H9 (cell line): ENCODE measurements at regions not wholly inside any gene's neighbourhood (a gene's known extent, or its start where the extent isn't known, plus 50 kb on each side); places are given as distances from the start of the nearest gene placed in this dataset.

Experiments used
- DNase-seq: peaks from one replicate; pipeline ENCODE4 v3.0.0-alpha.2; 2017
- H2AFZ ChIP-seq: one replicate; pipeline ENCODE4 v1.6.1; 2013; ENCODE audit warnings: mild to moderate bottlenecking, low read length, control low read depth, moderate library complexity
- H2AK5ac ChIP-seq: 2 replicates; pipeline ENCODE4 v1.6.1; 2013; ENCODE audit warnings: low read length, control low read depth, mixed read lengths; ENCODE audit not compliant: insufficient read length
- H2BK120ac ChIP-seq: one replicate; pipeline ENCODE4 v1.6.1; 2013; ENCODE audit warnings: low read depth, mild to moderate bottlenecking, low read length, control low read depth, inconsistent platforms; ENCODE audit not compliant: poor library complexity, severe bottlenecking
- H2BK12ac ChIP-seq: 2 replicates; pipeline ENCODE4 v1.6.1; 2013; ENCODE audit warnings: low read length, control low read depth, mixed read lengths, low read depth; ENCODE audit not compliant: insufficient read length
- H2BK15ac ChIP-seq: 2 replicates; pipeline ENCODE4 v1.6.1; 2013; ENCODE audit warnings: low read depth, low read length, control low read depth
- H2BK20ac ChIP-seq: one replicate; pipeline ENCODE4 v1.6.1; 2013; ENCODE audit warnings: low read depth, mild to moderate bottlenecking, low read length, control low read depth, inconsistent platforms; ENCODE audit not compliant: poor library complexity, severe bottlenecking
- H2BK5ac ChIP-seq: 2 replicates; pipeline ENCODE4 v1.6.1; 2013; ENCODE audit warnings: low read length, control low read depth, mixed read lengths; ENCODE audit not compliant: insufficient read length
- H3K14ac ChIP-seq: 2 replicates; pipeline ENCODE4 v1.6.1; 2013; ENCODE audit warnings: low read length, control low read depth; ENCODE audit not compliant: insufficient read depth
- H3K18ac ChIP-seq: 2 replicates; pipeline ENCODE4 v1.6.1; 2013; ENCODE audit warnings: low read depth, mild to moderate bottlenecking, mixed read lengths, low read length, control low read depth; ENCODE audit not compliant: insufficient read length
- H3K23ac ChIP-seq: 2 replicates; pipeline ENCODE4 v1.6.1; 2013; ENCODE audit warnings: low read length, control low read depth, mixed read lengths, low read depth; ENCODE audit not compliant: insufficient read length
- H3K23me2 ChIP-seq: 2 replicates; pipeline ENCODE4 v1.6.1; 2013; ENCODE audit warnings: low read depth, mild to moderate bottlenecking, mixed read lengths, low read length, control low read depth; ENCODE audit not compliant: insufficient read length, poor library complexity, severe bottlenecking
- H3K27ac ChIP-seq: 2 replicates; pipeline ENCODE4 v1.5.1; 2013; ENCODE audit warnings: low read length, control low read depth, mixed read lengths, low read depth; ENCODE audit not compliant: insufficient read length
- H3K27me3 ChIP-seq: 2 replicates; pipeline ENCODE4 v1.6.1; 2013; ENCODE audit warnings: low read length, control low read depth, inconsistent platforms; ENCODE audit not compliant: insufficient read depth
- H3K4ac ChIP-seq: 2 replicates; pipeline ENCODE4 v1.6.1; 2013; ENCODE audit warnings: low read depth, mild to moderate bottlenecking, control low read depth, inconsistent platforms, low read length, moderate library complexity
- H3K4me1 ChIP-seq: 2 replicates; pipeline ENCODE4 v1.6.1; 2013; ENCODE audit warnings: low read length, control low read depth, inconsistent platforms; ENCODE audit not compliant: insufficient read depth
- H3K4me2 ChIP-seq: 2 replicates; pipeline ENCODE4 v1.6.1; 2013; ENCODE audit warnings: low read length, control low read depth, mixed read lengths; ENCODE audit not compliant: insufficient read length, insufficient read depth
- H3K56ac ChIP-seq: 2 replicates; pipeline ENCODE4 v1.6.1; 2013; ENCODE audit warnings: low read depth, mild to moderate bottlenecking, mixed read lengths, low read length, control low read depth; ENCODE audit not compliant: insufficient read length
- H3K79me1 ChIP-seq: 2 replicates; pipeline ENCODE4 v1.6.1; 2013; ENCODE audit warnings: low read depth, mild to moderate bottlenecking, moderate library complexity, low read length, control low read depth, inconsistent platforms; ENCODE audit not compliant: insufficient read depth, poor library complexity, severe bottlenecking
- H3K79me2 ChIP-seq: 2 replicates; pipeline ENCODE4 v1.6.1; 2013; ENCODE audit warnings: low read length, control low read depth, inconsistent platforms; ENCODE audit not compliant: insufficient read depth
- H3K9ac ChIP-seq: 2 replicates; pipeline ENCODE4 v1.6.1; 2013; ENCODE audit warnings: low read length, control low read depth, mixed read lengths; ENCODE audit not compliant: insufficient read length; ENCODE audit errors: extremely low read depth
- H3K9me3 ChIP-seq: one replicate; pipeline ENCODE4 v1.6.1; 2013; ENCODE audit warnings: low read depth, low read length, inconsistent platforms; ENCODE audit not compliant: control insufficient read depth
- H3T11ph ChIP-seq: one replicate; pipeline ENCODE4 v1.6.1; 2013; ENCODE audit warnings: mild to moderate bottlenecking, low read length, control low read depth, inconsistent platforms
- H4K20me1 ChIP-seq: one replicate; pipeline ENCODE4 v1.6.1; 2013; ENCODE audit not compliant: control insufficient read depth, insufficient read length, insufficient read depth
- H4K5ac ChIP-seq: 2 replicates; pipeline ENCODE4 v1.6.1; 2013; ENCODE audit warnings: low read depth, mild to moderate bottlenecking, mixed read lengths, low read length, control low read depth; ENCODE audit not compliant: insufficient read length
- H4K8ac ChIP-seq: replicated peaks from 2 replicates; pipeline ENCODE4 v1.6.1; 2013; ENCODE audit warnings: low read length, control low read depth, mixed read lengths, low read depth; ENCODE audit not compliant: insufficient read length
- H4K91ac ChIP-seq: 2 replicates; pipeline ENCODE4 v1.6.1; 2013; ENCODE audit warnings: low read depth, mild to moderate bottlenecking, moderate library complexity, mixed read lengths, low read length, control low read depth; ENCODE audit not compliant: insufficient read length
- H3K27ac Mint-ChIP-seq, 3 experiments: 2 replicates in 2 of 3; 3 replicates in 1 of 3; pipeline ENCODE4 v1.8.0; 2020 to 2021; ENCODE audit warnings: mixed read lengths in 3 of 3, mild to moderate bottlenecking in 1 of 3, moderate library complexity in 1 of 3
- H3K27me3 Mint-ChIP-seq: 2 replicates; pipeline ENCODE4 v1.8.0; 2021; ENCODE audit warnings: low read depth, mild to moderate bottlenecking, moderate library complexity, mixed read lengths
- H3K36me3 Mint-ChIP-seq, 3 experiments: 2 replicates in 2 of 3; 3 replicates in 1 of 3; pipeline ENCODE4 v1.8.0; 2020 to 2021; ENCODE audit warnings: low read depth in 3 of 3, mixed read lengths in 3 of 3; ENCODE audit not compliant: insufficient read depth in 1 of 3
- H3K4me1 Mint-ChIP-seq, 2 experiments: 2 replicates each; pipeline ENCODE4 v1.8.0; 2020; ENCODE audit warnings: mixed read lengths in 2 of 2
- H3K4me3 Mint-ChIP-seq, 2 experiments: 2 replicates in 1 of 2; 3 replicates in 1 of 2; pipeline ENCODE4 v1.8.0; 2020 to 2021; ENCODE audit warnings: mild to moderate bottlenecking in 2 of 2, mixed read lengths in 2 of 2, moderate library complexity in 1 of 2
- H3K9me3 Mint-ChIP-seq, 2 experiments: 2 replicates in 1 of 2; 3 replicates in 1 of 2; pipeline ENCODE4 v1.8.0; 2020; ENCODE audit warnings: mild to moderate bottlenecking in 2 of 2, mixed read lengths in 2 of 2, moderate library complexity in 1 of 2
- CTCF ChIP-seq: fragments of 200-600 bp; sonication (generic); conservative IDR thresholded peaks from 3 replicates; pipeline ENCODE4 v1.8.0; 2021; ENCODE audit warnings: antibody characterized with exemption, mild to moderate bottlenecking
- WGBS: extraction: QIAGEN DNeasy Blood & Tissue Kit; methylation state at CpG from one replicate; pipeline ENCODE4 v1.1.7; 2013; ENCODE audit warnings: missing lambda C conversion rate, low lambda C conversion rate, mixed read lengths; ENCODE audit not compliant: insufficient read length; ENCODE audit errors: extremely low coverage; 5-methylcytosine and 5-hydroxymethylcytosine counted together

DNA sequence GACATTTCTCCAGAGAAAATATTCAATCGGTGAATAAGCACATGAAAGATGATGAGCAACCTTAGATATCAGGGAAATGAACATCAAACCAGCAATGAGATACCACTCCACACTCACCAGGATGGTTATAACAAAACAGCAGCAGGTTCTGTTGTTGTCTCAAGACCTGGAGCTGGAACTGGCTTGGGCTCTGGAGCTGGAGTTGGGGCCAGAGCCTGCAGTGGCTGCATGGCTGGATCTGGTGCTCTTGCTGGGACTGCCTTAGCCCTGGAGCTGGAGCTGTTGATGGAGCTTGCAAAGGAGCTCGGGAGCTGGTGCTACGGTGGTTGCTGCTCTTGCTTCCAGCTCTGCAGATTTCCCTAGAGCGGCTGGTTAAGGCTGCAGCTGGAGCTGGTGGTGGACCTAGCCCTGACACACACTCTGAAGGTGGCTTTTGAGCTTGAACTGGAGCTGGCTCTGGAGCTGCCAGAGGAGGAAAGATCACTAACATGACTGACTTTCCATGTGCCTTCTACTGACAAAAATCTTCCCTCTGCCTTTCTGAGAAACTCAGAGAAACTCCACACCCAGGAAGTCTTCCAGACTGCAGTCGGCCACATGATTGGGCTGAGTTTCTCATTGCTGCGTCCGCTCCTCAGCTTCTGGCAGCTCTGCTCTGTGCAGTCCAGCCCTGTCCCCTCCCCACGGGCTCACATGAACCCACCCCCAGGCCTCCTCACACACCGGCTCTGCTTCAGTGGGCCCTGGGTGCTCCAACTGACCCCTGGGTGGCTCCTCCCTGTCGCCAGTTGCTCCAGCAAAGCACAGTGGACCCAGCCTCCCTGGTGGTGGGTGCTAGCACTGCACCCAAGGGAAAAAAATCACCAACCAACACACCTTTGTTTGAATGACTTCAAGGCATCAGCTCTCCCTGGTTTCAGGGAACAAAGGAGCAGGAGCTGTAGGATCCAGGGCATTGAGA, 139.1 kb upstream of the FMN2 start:
- H3K4me1 Mint-ChIP-seq, result peaks cover 2 to 3% of the 10 kb centered on the region in 2 experiments; a peak in 1 of 4 replicates
- no peak overlapping the region for H3K56ac ChIP-seq
- no peaks in the 10 kb centered on the region for H3K9me3 ChIP-seq
- H2BK5ac ChIP-seq, result no peak overlapping the region
- H3K18ac ChIP-seq, result no peak overlapping the region
- no peak overlapping the region for H3T11ph ChIP-seq
- H2BK15ac ChIP-seq, result no peak overlapping the region
- peak; percentile 70 for DNase-seq
- no peaks in the 10 kb centered on the region; a peak in 1 of 5 replicates for H3K9me3 Mint-ChIP-seq
- no peak overlapping the region for H2BK12ac ChIP-seq
- no peak overlapping the region for H2BK20ac ChIP-seq
- H3K4me2 ChIP-seq, result no peak overlapping the region
- H4K5ac ChIP-seq, result no peak overlapping the region
- no peaks in the 10 kb centered on the region for H3K23me2 ChIP-seq
- no peak overlapping the region for H4K91ac ChIP-seq
- H3K27me3 ChIP-seq, result no peaks in the 10 kb centered on the region
- no peak overlapping the region for H2AFZ ChIP-seq
- WGBS, result no CpG with 5 or more reads among the region's 10 CpGs
- H3K4me1 ChIP-seq, result no peaks in the 10 kb centered on the region
- H3K27ac ChIP-seq, result no peak overlapping the region
- H3K4ac ChIP-seq, result no peak overlapping the region
- no peaks in the 10 kb centered on the region; a peak in 1 of 7 replicates for H3K36me3 Mint-ChIP-seq
- H2AK5ac ChIP-seq, result no peak overlapping the region
- no peak overlapping the region for H3K9ac ChIP-seq
- H3K27ac Mint-ChIP-seq, result no peak overlapping the region
- H4K8ac ChIP-seq, result no peak overlapping the region
- no peak overlapping the region for H2BK120ac ChIP-seq
- peaks cover 1% of the 10 kb centered on the region; the same call in 1 of the 2 replicates for H3K27me3 Mint-ChIP-seq
- H3K79me1 ChIP-seq, result no peaks in the 10 kb centered on the region
- no peak overlapping the region; the same call in 1 of the 2 replicates for H3K14ac ChIP-seq
- H3K4me3 Mint-ChIP-seq, result no peak overlapping the region
- no peaks in the 10 kb centered on the region for H4K20me1 ChIP-seq
- no peak overlapping the region for H3K23ac ChIP-seq
- TF ChIP-seq CTCF, result peak; percentile 65
- no peaks in the 10 kb centered on the region for H3K79me2 ChIP-seq
